ENCODE measurements at regions not wholly inside any gene's neighbourhood (a gene's known extent, or its start where the extent isn't known, plus 50 kb on each side); places are given as distances from the start of the nearest gene placed in this dataset.

- TF ChIP-seq CTCF (IDR thresholded peaks at IDR 0.05) (no peak), POLR2A (IDR thresholded peaks at IDR 0.05) (no peak)
Observed at GRCh38 chr20:16939051-16939450, 190.9 kb downstream of the OTOR start.

Measured in Peyer's patch (tissue), 4 donors.